HG03060 (cell line): ENCODE measurements at regions not wholly inside any gene's neighbourhood (a gene's known extent, or its start where the extent isn't known, plus 50 kb on each side); places are given as distances from the start of the nearest gene placed in this dataset.

Experiments
- ATAC-seq: cut with Tn5 transposase; IDR thresholded peaks from one replicate; pipeline ENCODE4 v1.9.1; 2021; ENCODE audit warnings: low read depth, moderate number of reproducible peaks; ENCODE audit not compliant: unreplicated experiment

DNA sequence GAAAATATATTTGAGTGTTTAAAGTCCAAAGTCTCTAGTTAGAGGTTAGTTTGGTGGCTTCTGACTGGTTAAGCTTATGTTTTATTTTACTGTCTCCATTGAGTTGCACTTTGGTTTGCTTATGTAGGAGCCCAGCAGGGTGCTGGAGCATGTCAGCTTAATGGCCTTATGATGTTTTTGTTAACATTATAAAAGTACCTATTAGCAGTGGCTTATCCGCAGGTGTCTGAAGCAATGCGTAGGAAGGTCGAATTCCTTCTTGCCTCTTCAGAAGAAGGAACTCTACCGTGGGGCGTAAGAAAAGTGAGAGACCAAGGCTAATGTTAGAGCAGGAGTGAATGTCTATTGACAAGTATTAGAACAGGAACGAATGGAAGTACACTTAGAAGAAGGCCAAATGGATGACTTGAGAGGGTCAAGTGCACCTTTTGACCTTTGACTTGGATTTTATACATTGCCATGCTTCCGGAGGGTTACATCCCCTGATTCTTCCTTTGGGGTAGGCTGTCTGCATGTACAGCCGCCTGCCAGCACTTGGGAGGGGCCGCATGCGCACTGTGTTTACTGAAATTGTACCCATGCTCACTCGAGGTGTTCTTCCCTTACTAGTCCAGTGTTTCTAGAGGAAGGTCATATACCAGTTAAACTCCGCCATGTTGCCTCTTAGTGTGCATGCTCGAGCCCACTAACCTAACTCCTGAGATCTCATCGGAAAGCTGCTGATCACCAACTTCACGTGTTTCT, 793.9 kb upstream of the PCDH9 start:
- no peak for ATAC-seq

DNA sequence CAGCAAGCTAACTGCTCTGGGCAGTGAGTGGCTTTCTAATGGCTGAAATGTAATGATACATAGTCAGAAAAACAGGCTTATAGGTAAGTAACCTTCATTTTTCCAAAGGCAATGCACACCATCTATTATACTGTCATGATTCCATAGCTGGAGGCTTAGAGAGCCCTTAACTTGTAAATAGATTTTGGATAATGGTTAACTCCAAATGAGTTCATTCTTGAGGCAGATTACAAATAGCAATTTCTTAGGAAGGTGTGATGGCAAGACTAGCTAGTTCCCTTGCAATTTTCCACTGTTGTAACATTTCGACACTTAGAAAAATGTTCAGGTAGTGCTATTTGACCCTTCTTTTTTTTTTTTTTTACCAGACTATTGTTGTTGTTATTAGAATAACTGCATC, 789.8 kb upstream of the PCDH9 start:
- ATAC-seq, result no peak

DNA sequence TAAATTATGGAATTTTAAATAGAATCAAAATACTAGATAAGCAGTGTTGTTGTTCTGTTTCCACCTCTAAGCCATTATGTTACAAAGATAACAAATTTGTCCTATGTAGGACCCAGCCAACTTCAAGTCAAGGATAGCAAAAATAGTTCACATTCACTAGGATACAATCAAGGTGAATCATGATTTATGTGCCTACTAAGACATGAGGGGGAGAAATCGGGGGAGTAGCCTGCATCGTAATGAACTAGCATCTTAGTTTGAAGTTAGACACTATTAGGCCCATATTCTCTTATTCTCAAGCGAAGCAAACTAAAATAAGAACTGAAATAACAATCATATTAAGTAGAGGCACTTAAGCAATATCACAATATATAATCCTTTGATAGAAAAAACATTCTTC, 779.4 kb upstream of the PCDH9 start:
- ATAC-seq, result no peak

DNA sequence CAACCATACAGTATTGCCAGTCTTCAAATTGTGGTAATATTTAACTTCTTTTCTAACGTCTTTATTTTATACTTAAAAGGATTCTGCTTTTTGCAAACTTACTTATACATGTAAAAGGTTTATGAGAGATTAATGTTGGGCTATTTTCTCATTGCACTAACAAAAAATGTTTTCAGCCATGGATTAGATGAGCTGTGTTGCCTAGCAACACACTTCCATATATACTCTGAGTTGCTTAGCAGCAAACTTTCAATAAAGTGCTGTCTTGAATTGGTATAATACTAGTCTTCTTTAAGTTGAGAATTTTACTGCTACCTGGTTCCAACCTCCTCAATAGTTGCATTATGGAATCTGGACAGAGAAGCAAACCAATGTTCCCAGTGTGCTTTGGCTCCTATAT, 777.4 kb upstream of the PCDH9 start:
- ATAC-seq, result no peak

DNA sequence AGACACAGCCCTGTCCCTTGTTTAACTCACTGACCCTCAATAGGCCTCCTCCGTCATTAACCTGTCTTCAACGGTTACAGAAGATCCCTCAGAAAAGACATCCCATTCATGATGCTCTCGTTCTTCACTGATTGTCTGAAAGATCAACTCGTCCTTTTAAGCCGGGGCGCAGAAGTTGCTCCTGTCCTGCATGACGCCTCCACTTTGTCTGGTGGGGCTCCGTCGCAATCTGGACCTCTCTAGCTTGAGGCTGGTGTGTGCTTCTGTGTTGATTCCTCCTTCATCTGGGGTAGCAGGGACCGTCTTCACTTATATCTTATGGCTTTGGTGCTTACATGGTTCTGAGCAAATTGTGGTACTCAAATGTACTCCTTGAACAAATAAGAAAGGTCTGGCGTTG, 766.0 kb upstream of the PCDH9 start:
- no peak for ATAC-seq

DNA sequence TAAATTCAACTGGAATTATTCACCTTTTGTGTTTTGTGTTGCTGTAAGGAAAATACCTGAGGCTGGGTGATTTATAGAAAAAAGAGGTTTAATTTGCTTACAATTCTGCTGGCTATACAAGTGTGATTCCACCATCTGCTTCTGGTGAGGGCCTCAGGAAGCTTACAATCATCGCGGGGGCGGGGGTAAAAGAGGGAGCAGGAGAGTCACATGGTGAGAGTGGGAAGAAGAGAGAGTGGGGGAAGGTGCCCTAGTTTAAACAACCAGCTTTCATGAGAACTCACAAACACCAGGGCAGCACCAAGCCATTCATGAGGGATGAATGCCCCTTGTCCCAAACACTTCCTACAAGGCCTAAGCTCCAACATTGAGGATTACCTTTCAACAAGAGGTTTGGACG, 760.7 kb upstream of the PCDH9 start:
- ATAC-seq, result no peak

DNA sequence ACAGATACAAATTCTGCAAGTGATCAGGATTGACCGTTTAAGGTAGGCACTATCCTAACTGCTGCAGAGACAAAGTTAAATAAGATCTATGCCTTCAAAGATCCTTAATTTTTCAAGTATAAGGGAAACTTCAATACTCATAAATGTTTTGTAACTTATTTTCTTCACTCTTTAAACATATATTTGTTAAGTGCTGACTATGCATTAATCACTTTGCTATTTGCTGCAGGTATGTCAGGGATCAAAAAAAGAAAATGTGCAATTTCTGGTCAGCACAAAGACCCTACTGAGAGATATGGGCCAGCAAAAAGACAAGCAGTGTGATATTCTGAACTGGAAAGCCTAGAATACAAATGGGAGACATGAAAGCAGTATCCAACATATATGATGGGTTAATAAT, 756.1 kb upstream of the PCDH9 start:
- ATAC-seq, result no peak

DNA sequence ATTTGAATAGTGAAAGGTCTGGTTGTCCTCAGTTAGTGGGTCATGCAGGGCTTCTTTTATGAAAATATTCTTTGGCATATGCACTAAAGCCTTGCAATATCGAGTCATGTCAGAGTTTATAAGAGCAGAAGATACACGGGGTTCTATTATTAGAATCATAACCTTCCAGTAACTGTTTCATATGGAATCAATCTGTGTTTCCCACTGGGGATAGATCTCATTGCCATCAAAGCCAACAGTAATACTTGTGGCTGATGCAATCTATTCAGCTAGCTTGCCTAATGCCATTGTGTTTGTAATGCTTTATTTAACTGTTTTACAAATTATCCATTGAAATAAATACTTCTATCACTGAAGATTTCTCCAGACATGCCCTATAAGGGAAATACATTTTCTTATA, 746.9 kb upstream of the PCDH9 start:
- ATAC-seq, result no peak

DNA sequence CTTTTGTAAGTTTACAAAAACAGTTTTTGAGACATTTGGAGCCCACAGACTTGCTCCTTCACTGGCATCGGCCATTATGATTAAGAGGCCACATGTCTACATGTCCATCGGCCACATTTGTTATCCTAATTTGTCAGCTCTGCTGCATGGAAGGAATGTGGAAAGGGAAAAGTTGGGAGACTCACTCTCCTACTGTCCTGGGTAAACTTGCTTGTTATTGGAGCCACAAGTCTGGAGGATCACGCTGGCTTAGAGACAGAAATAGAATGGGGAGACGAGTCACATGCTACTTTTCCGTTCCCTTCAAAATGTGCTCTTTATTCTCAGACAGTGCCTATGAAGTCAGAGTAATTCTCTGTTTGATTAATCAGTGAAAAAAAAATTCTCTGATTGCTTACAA, 741.2 kb upstream of the PCDH9 start:
- no peak for ATAC-seq

DNA sequence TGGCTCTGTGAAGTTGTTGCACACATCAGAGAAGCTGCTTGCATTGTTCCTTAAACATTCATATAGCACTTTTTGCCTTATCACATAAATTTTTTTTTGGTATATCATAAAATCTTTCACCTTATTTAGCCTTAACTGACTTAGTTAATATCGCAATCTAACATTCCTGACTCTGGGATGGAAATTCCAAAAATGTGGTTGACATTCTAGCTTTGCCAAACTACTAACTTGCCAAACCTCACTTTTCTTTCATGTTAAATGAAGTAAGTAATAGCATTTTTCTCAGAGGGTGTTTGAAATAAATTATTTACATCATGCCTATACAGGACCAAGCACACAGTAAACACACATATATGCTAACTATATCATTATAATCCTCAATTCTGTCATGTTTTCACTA, 736.9 kb upstream of the PCDH9 start:
- no peak for ATAC-seq

DNA sequence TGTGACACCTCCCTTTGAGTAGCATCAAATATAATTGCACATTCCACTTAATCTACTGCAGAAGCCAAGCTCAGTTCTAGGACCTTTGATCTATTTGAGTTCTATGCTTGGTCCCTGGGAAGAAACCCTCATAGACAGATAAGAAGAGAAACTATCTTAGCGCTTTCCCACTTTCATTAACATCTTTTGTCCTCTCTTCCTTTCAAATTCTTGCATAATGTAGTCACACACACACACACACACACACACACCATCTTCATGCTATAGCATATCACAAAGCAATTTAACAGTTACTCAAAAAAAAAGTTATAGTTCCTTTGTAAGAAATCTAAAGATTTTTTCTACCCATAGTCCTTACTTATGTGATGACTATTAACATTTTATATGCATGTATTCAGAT, 735.9 kb upstream of the PCDH9 start:
- ATAC-seq, result no peak

DNA sequence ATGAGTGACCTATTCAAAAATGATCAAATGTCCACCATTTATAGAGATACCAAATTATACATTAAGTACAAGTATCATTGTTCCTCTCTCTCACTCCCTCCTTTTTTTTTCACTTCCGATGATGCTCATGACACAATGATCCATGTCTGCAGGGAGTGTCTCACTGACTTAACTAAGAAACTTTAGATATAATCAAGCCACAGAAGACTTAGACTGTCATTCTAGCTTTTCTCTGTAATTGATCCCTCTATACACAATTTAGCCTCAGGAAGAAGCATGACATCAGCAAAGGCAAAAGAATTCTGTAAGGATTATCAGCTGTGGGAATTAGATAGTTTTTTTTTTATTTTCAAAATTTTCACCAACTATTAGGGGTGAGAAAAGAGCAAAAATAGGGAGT, 734.9 kb upstream of the PCDH9 start:
- no peak for ATAC-seq

DNA sequence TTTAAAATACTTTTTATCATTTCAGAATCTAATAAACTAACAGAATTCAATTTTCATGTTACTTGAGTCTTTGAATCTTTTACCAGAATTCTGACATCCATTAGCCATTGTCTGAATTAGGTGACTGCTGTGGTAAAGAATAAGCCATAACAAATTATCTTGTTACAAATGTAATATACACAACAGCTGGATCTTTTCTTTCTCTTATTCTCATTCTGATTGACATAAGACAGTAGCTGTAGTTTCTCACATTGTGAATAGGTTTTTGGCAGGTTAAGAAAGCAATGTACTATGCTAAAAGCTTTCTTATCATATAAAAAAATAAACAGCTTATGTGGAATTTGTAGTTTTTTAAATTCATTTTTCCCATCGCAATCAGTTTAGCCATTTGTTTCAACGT, 734.0 kb upstream of the PCDH9 start:
- no peak for ATAC-seq

DNA sequence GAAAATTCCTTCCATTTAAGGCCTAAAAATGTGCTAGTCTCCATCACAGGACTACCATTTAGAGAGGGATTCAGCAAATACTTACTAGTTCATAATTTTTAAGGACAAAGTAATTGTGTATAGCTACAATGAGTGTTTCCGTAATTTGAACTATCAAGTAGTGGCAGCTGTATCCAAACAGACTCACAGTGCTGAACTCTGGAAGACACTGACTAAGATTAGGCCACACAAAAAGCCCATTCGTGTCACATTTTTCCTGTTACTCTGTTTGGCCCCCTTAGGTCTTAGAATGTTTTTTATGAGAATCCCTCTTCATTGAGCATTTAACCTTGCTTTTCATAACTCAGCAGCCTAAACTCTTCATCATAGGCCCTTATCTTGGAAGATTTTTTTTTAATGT, 731.2 kb upstream of the PCDH9 start:
- no peak for ATAC-seq

DNA sequence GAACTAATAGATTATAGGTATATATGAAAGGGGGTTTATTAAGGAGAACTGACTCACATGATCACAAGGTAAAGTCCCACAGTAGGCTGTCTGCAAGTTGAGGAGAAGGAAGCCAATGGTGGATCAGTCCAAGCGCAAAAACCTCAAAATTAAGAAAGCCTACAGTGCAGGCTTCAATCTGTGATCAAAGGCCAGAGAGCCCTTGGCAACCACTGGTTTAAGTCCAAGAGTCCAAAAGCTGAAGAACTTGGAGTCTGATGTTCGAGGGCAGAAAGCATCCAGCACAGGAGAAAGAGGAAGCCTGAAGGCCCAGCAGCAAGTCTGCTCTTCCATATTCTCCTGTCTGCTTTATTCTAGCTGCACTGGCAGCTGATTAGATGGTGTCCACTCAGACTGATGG, 721.3 kb upstream of the PCDH9 start:
- no peak for ATAC-seq

DNA sequence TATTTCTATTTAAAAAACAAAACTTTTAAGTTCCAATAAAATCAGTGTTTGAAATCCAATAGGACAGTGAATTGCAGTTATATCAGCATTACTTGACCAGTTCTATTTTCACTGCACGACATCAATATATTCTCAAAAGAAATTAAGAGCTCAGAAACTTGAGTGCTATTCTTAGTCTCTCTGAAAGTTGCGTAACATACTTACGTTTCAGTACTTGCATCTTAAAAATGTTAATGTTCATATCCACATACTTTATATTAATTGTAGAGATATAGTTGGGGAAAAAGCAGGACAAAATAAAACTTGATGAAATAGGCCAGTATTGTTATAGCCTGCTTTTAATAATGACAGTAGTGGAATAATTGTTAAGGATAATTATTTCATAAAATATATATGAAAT, 720.5 kb upstream of the PCDH9 start:
- ATAC-seq, result no peak

DNA sequence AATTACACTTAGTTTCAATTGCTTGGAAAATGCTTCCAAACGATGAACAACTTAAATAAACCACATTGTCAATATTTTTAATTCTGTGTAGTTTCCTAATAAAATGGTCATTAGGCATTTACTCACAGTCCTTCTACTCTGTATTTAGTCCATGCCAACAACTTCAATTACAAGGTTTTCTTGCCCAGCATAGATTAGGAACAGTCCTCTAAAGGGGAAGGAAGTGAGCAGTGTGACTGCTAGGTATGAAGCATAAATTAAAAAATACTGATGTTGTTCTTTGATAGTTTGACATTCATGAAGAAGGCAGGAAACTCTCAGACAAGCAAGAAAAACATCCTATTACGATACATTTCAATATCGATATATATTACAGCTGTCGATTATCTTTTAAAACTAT, 716.0 kb upstream of the PCDH9 start:
- ATAC-seq, result no peak

DNA sequence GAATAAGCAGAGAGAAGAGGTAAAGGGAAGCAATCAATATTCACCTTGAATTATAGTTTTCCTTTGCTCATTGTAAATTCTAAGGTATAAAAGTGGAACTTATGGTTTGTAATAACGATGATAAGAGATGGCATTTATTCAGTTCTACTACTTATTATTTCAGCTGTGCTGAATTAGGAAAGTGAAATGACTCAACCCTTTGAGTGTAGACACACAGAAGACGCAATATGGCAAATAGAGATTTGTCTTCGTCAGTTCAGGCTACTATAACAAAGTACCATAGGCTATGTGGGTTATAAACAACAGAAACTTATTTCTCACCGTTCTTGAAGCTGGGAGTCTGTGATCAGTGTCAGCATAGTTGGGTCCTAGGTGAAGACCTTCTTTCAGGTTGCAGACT, 713.0 kb upstream of the PCDH9 start:
- ATAC-seq, result no peak

DNA sequence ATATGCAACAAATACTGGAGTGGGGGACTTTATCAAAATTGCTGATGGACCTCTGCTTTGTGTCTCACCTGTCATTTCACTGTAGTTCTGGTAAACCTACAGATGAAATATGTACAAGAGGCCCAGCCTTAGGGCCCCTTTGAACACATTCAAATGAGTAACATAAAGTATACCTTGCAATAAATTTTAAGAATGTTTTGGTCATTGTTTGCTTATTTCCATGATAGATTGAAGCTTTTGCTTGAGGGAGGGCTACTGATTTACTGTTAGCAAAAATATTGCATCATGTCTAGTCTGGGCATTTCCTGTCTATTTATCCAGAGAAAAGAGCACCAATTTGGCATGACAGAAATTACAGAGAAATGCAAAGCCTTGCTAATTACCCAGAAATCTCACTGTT, 705.5 kb upstream of the PCDH9 start:
- ATAC-seq, result no peak

DNA sequence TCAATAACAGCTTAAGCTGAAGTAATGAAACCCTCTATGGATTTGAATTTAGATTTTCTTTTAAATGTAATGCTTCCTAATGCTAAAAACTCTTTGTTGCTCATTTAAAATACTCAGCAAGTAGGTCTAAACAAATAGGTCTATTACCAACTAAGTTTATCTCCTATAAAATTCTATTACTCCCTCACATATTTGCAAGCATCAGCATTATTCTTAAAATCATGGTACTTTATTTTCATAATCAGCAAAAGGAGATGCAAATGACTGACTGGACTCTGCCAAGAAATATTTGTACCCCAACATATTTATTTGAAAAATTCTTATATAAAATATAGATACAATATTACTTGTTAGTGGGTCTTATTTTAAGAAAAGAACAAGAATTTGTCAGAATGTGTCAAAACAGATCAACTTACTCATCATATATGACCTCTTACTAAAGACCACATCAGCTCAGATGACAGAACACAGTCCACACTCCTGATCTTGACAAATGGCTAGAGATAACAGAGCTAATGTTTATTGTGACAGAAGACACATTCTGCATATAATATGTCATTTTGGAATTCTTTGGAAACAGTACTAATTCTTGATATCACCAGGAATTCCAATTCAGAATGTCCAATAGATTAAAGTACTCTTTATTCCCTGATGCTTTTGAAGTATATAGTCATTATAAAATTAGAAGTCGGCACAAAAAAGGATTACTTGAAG, 704.6 kb upstream of the PCDH9 start:
- no peak for ATAC-seq

DNA sequence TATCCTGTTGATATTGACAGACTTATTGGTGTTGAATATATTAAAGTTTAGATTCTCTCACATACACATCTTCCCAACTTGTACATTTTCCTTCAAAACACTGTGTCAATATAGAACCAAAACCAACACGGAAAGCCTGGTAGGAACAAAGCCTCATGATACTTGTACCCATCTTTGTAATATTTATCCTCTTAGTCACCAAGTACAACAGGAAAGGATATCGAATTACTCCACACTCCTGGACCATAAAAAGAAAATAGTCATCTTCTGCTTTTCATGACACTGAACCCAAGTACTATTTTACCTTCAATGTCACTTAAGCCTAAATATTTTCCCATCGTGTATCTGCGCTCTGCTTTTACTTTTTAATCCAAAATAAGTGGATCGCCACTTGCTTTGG, 702.9 kb upstream of the PCDH9 start:
- ATAC-seq, result no peak

DNA sequence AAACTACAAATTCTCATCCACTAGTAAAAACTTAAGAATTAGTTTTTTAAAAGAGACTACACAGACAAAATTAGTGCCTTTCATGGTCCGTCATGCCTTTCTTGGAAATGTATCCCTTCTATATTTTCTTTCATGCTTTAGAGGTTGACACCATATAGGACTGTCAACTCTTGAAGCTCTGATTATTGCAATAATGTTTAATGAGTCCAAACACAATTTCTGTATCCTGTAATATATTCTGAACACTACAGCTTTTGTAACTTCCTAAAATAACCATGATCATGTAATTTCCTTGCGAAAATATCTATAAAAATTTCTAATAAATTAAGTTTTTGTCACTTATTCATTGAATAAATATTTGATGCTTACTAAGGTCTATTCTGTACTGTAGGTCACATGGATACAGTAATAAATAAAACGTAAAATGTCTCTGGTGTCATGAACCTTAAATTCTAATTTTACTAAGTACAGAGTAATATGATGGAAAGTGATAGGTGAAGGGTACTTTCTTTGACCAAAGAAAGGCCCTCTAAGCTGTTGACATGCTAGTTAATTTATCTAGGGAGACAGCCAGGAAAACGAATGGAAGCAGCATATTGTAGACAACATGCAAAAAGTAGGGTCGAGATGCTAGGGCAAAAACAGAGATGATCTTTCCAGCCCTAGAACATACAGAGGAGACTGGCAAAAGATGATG, 687.3 kb upstream of the PCDH9 start:
- no peak for ATAC-seq
